Liver (tissue), 8 donors: ENCODE measurements at regions not wholly inside any gene's neighbourhood (a gene's known extent, or its start where the extent isn't known, plus 50 kb on each side); places are given as distances from the start of the nearest gene placed in this dataset.
"Not testable (repeated sequence)": the region's sequence is repeated elsewhere in the genome, so short reads cannot be mapped to it uniquely, and the experiment has no call there.

Source experiments
- DNase-seq: peaks from one replicate; pipeline ENCODE4 v3.0.0-alpha.2; 2017; ENCODE audit warnings: low spot score
- H3K27ac ChIP-seq, 2 donors: one replicate each; pipeline ENCODE4 v1.7.0; 2013; ENCODE audit warnings: inconsistent platforms in 2 of 2, low read length in 2 of 2, control low read depth in 1 of 2, low read depth in 1 of 2, mild to moderate bottlenecking in 1 of 2
- H3K27me3 ChIP-seq, 4 donors: one replicate each; pipeline versions ENCODE4 v1.6.1 to v1.7.0; 2013; ENCODE audit warnings: low read length in 3 of 4, inconsistent platforms in 1 of 4, mild to moderate bottlenecking in 1 of 4, moderate library complexity in 1 of 4; ENCODE audit not compliant: control insufficient read depth in 4 of 4, insufficient read depth in 4 of 4
- H3K36me3 ChIP-seq, 4 donors: one replicate each; pipeline versions ENCODE4 v1.6.1 to v1.7.0; 2013; ENCODE audit warnings: low read length in 3 of 4, mild to moderate bottlenecking in 3 of 4, low read depth in 1 of 4, moderate library complexity in 1 of 4; ENCODE audit not compliant: control insufficient read depth in 4 of 4, insufficient read depth in 3 of 4
- H3K4me1 ChIP-seq, 4 donors: one replicate each; pipeline versions ENCODE4 v1.6.1 to v1.7.0; 2013; ENCODE audit warnings: low read length in 3 of 4, mild to moderate bottlenecking in 3 of 4, moderate library complexity in 1 of 4; ENCODE audit not compliant: control insufficient read depth in 4 of 4, insufficient read depth in 4 of 4
- H3K4me3 ChIP-seq, 3 donors: one replicate each; pipeline versions ENCODE4 v1.6.1 to v1.7.0; 2013; ENCODE audit warnings: low read length in 3 of 3, control low read depth in 1 of 3, low read depth in 1 of 3, mild to moderate bottlenecking in 1 of 3
- H3K9ac ChIP-seq, 2 donors: one replicate each; pipeline ENCODE4 v1.7.0; 2013; ENCODE audit warnings: low read length in 2 of 2, mild to moderate bottlenecking in 2 of 2, moderate library complexity in 2 of 2, control low read depth in 1 of 2, low read depth in 1 of 2
- H3K9me3 ChIP-seq, 4 donors: one replicate each; pipeline versions ENCODE4 v1.6.1 to v1.7.0; 2013; ENCODE audit warnings: low read length in 3 of 4; ENCODE audit not compliant: control insufficient read depth in 4 of 4
- CTCF ChIP-seq: fragments of 150-350 bp; IDR thresholded peaks from 2 replicates; pipeline ENCODE4 v1.5.1; 2017; ENCODE audit warnings: improper control_type of control experiment, low read depth, low read length; ENCODE audit not compliant: missing input control
- EGR1 ChIP-seq, 2 donors: IDR thresholded peaks; 2 replicates each; pipeline ENCODE4 v1.6.1; 2016 to 2018; ENCODE audit warnings: antibody characterized with exemption in 2 of 2, low read depth in 2 of 2
- FOXA2 ChIP-seq: IDR thresholded peaks from 2 replicates; pipeline ENCODE4 v1.6.1; 2016; ENCODE audit warnings: antibody characterized with exemption
- HNF4A ChIP-seq, 2 donors: conservative IDR thresholded peaks; 2 replicates each; pipeline ENCODE4 v1.6.1; 2016; ENCODE audit warnings: antibody characterized with exemption in 2 of 2, mild to moderate bottlenecking in 2 of 2
- HNF4G ChIP-seq: IDR thresholded peaks from 2 replicates; pipeline ENCODE4 v1.6.1; 2016; ENCODE audit warnings: antibody characterized with exemption
- JUND ChIP-seq, 2 donors: IDR thresholded peaks; 2 replicates each; pipeline ENCODE4 v1.6.1; 2016; ENCODE audit warnings: antibody characterized with exemption in 2 of 2
- MAX ChIP-seq: IDR thresholded peaks from 2 replicates; pipeline ENCODE4 v1.6.1; 2016; ENCODE audit warnings: antibody characterized with exemption
- NR2F2 ChIP-seq: IDR thresholded peaks from 2 replicates; pipeline ENCODE4 v1.6.1; 2016; ENCODE audit warnings: antibody characterized with exemption
- RAD21 ChIP-seq, 2 donors: IDR thresholded peaks; 2 replicates each; pipeline ENCODE4 v1.6.1; 2016; ENCODE audit warnings: antibody characterized with exemption in 2 of 2, mild to moderate bottlenecking in 2 of 2
- RXRA ChIP-seq, 2 donors: IDR thresholded peaks; 2 replicates each; pipeline ENCODE4 v1.6.1; 2017 to 2018; ENCODE audit warnings: antibody characterized with exemption in 2 of 2, mild to moderate bottlenecking in 1 of 2
- SP1 ChIP-seq: IDR thresholded peaks from 2 replicates; pipeline ENCODE4 v1.6.1; 2018; ENCODE audit warnings: antibody characterized with exemption, mild to moderate bottlenecking
- TAF1 ChIP-seq: conservative IDR thresholded peaks from 2 replicates; pipeline ENCODE4 v1.6.1; 2016; ENCODE audit warnings: antibody characterized with exemption, mild to moderate bottlenecking
- WGBS: extraction: QIAGEN DNeasy Blood & Tissue Kit; methylation state at CpG from one replicate; pipeline ENCODE4 v1.1.7; 2013; 5-methylcytosine and 5-hydroxymethylcytosine counted together
- TF ChIP-seq, protein P1 (sequence below): IDR thresholded peaks from 2 replicates; pipeline ENCODE4 v1.6.1; 2016; ENCODE audit warnings: antibody characterized with exemption
- donor health status: healthy.
- donor health status: healthy.
- donor health status: healthy.
- donor health status: healthy.
- donor health status: healthy.

GRCh38 chr20:48375804-48376203 is 452.0 kb downstream of the PREX1 start (continued):
- no peak for TF ChIP-seq CTCF

DNA sequence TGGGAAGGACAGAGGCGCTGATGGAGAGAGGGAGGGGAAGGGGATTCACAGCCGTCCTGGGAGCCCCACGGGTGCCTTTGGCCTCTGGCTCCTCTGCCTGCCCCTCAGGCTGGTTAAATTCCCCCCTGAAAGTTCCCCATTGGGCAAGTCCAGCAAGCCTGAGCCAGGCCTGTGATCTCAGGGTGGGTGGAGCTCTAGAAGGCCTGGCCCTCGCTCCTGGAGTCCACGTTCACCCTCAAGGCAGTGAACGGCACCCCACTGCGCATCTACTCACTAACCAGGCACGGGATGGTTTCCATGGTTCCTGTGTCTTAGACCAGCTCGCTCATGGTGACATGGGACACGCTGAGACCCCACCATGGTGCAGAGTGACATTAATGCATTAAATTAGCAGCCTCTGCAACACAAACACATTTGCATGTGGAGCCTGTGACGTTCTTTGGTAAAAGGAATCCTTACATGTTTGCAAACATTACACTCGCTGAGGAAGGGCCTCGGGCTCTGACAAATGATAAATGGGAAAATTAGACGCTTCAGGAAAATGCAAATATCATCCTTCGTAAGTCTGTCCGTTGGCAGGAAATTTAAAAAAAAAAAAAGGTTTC is 452.7 kb downstream of the PREX1 start:
- peaks cover 2 to 10% (median 8%) of the 10 kb centered on the region in 4 donors for H3K4me1 ChIP-seq
- no peak overlapping the region for H3K4me3 ChIP-seq
- no peaks in the 10 kb centered on the region for H3K9me3 ChIP-seq
- H3K36me3 ChIP-seq, result no peaks in the 10 kb centered on the region
- H3K9ac ChIP-seq, result no peak overlapping the region
- no peak for TF ChIP-seq TAF1
- TF ChIP-seq, protein P1, sequence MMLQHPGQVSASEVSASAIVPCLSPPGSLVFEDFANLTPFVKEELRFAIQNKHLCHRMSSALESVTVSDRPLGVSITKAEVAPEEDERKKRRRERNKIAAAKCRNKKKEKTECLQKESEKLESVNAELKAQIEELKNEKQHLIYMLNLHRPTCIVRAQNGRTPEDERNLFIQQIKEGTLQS, result no peak
- no peak for TF ChIP-seq EGR1 (IDR thresholded peaks at IDR 0.05; ENCODE audit: low read depth in 2 of 2)
- no peak for TF ChIP-seq JUND (IDR thresholded peaks at IDR 0.05)
- no peak for TF ChIP-seq FOXA2
- TF ChIP-seq RXRA (IDR thresholded peaks at IDR 0.05), result no peak
- TF ChIP-seq HNF4G, result no peak
- WGBS, result 71% methylated on average over 16 of the region's 16 CpGs
- H3K27ac ChIP-seq, result peak overlapping the region in 1 of 2 donors; percentile 16
- H3K27me3 ChIP-seq, result no peaks in the 10 kb centered on the region
- DNase-seq, result no peak

DNA sequence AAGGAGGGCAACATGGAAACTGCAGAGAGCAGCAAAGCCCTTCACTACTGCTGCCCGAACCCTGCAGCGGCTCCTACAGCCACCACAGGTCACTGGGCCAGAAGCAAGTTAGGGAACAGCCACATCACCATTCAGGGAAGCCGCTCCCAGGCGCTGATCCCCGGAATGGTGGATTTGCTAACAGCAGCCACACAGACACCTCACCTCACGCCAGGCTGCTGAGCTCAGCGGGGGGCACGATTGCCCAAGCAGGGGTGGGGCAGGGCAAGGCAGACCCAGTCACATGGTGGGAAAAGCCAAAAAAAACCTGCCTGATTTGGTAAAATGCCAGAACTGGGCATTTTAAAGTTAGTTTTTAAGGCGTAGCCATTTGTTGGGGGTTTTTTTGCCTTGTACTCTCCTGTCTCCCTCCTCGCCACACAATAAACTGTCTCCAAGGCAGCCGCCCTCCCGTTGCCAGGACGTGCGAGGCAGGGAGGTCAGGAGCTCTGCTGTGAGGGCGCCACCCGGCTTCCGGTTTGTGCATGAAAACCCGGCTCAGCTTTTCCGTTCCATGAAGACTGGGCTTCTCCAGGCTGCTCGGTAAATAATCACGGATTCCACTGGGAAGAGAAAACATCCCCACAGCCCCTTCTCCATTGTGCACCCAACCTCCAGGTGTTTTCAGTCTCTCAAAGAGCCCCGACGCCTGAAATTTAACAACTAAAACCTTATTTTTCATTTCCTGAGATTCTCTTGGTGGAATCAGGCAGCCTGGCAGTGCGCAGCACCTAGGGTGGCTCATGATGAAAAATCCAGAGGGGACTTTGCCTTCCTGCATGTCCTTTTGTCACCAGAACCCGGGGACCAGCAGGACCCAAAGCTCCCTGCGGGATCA is 453.5 kb downstream of the PREX1 start:
- WGBS, result 56% methylated on average over 26 of the region's 26 CpGs
- not testable (repeated sequence) for H3K4me3 ChIP-seq, DNase-seq, H3K27me3 ChIP-seq, H3K9me3 ChIP-seq, H3K9ac ChIP-seq, H3K36me3 ChIP-seq
- peak; percentile 98 for TF ChIP-seq NR2F2
- peak; percentile 37 for TF ChIP-seq SP1
- peak in 1 of 2 donors; percentile 37 for TF ChIP-seq RAD21 (IDR thresholded peaks at IDR 0.05)
- Histone ChIP-seq H3K27ac (peak overlapping the region; percentile 37), H3K4me1 (peaks cover 2 to 10% (median 8%) of the 10 kb centered on the region in 4 donors)

- Histone ChIP-seq H3K27ac (peak overlapping the region; percentile 37), H3K4me1 (peaks cover 2 to 10% (median 8%) of the 10 kb centered on the region in 4 donors), H3K36me3 (no peaks in the 10 kb centered on the region), H3K27me3 (no peaks in the 10 kb centered on the region), H3K4me3 (no peak overlapping the region), H3K9me3 (no peaks in the 10 kb centered on the region), H3K9ac (no peak overlapping the region)
- DNase-seq, result no peak
- WGBS, result 80% methylated on average over 19 of the region's 19 CpGs
- TF ChIP-seq RXRA (IDR thresholded peaks at IDR 0.05), result no peak
- TF ChIP-seq CTCF, result no peak
- TF ChIP-seq MAX, result no peak
- TF ChIP-seq TAF1, result no peak
- no peak for TF ChIP-seq HNF4A (conservative IDR thresholded peaks at IDR 0.05)
These were observed 454.3 kb downstream of the PREX1 start for GRCh38 chr20:48373555-48373934.
